Upper lobe of right lung (tissue), 1 donor: ENCODE measurements at regions not wholly inside any gene's neighbourhood (a gene's known extent, or its start where the extent isn't known, plus 50 kb on each side); places are given as distances from the start of the nearest gene placed in this dataset.

Source experiments
- ATAC-seq: fragments of 200-7000 bp; cut with Tn5 transposase; one replicate; pipeline ENCODE4 v1.9.1; 2020; ENCODE audit warnings: mild to moderate bottlenecking, moderate library complexity
- DNase-seq: peaks from one replicate; pipeline ENCODE4 v3.0.0-alpha.2; 2020
- H3K27ac ChIP-seq: fragments of 200-600 bp; one replicate; pipeline ENCODE4 v1.8.0; 2022
- H3K27me3 ChIP-seq: fragments of 200-600 bp; one replicate; pipeline ENCODE4 v1.8.0; 2022; ENCODE audit warnings: mild to moderate bottlenecking
- H3K36me3 ChIP-seq: fragments of 200-600 bp; one replicate; pipeline ENCODE4 v1.8.0; 2022
- H3K4me1 ChIP-seq: fragments of 200-600 bp; one replicate; pipeline ENCODE4 v1.8.0; 2022
- H3K4me3 ChIP-seq: fragments of 200-600 bp; one replicate; pipeline ENCODE4 v1.8.0; 2022; ENCODE audit warnings: mild to moderate bottlenecking
- H3K9me3 ChIP-seq: fragments of 200-600 bp; one replicate; pipeline ENCODE4 v1.8.0; 2022
- CTCF ChIP-seq: fragments of 200-600 bp; IDR thresholded peaks from one replicate; pipeline ENCODE4 v1.8.0; 2022; ENCODE audit warnings: antibody characterized with exemption
- intact Hi-C: fragments of 100-400 bp; cut with DNase I; formaldehyde crosslinking; loops from one replicate; pipeline ENCODE4 v1.11.0; 2022
- donor health status: DM: no; HTN: yes; CAD: no; lungs with severe emphysema.

- ATAC-seq (peak; percentile 47), DNase-seq (no peak)
- intact Hi-C loops: no loop called here
- peaks cover 5% of the 10 kb centered on the region for H3K4me1 ChIP-seq
- no peak overlapping the region for H3K27ac ChIP-seq
- H3K27me3 ChIP-seq: no peaks in the 10 kb centered on the region
- no peak for TF ChIP-seq CTCF
- no peak overlapping the region for H3K4me3 ChIP-seq
- H3K36me3 ChIP-seq: no peaks in the 10 kb centered on the region
- H3K9me3 ChIP-seq: peaks cover 10% of the 10 kb centered on the region
These were observed 243.0 kb downstream of the SNX13 start for GRCh38 chr7:17697128-17697881.

- DNase-seq (no peak), ATAC-seq (no peak)
- TF ChIP-seq CTCF: no peak
- Histone ChIP-seq H3K4me1 (peaks cover 5% of the 10 kb centered on the region), H3K36me3 (no peaks in the 10 kb centered on the region), H3K9me3 (peaks cover 10% of the 10 kb centered on the region), H3K27ac (no peak overlapping the region), H3K27me3 (no peaks in the 10 kb centered on the region), H3K4me3 (no peak overlapping the region)
- intact Hi-C loops: no loop called here
These were observed 240.6 kb downstream of the SNX13 start for GRCh38 chr7:17699696-17700095.

- H3K4me1 ChIP-seq: peaks cover 5% of the 10 kb centered on the region
- ATAC-seq (no peak), DNase-seq (no peak)
- H3K36me3 ChIP-seq: no peaks in the 10 kb centered on the region
- peaks cover 10% of the 10 kb centered on the region for H3K9me3 ChIP-seq
- no peak overlapping the region for H3K27ac ChIP-seq
- no peak for TF ChIP-seq CTCF
- intact Hi-C loops: no loop called here
- no peaks in the 10 kb centered on the region for H3K27me3 ChIP-seq
- H3K4me3 ChIP-seq: no peak overlapping the region
These were observed 240.2 kb downstream of the SNX13 start for GRCh38 chr7:17700138-17700537.

GRCh38 chr7:17706275-17706674 is 234.0 kb downstream of the SNX13 start:
- no peak for ATAC-seq
- TF ChIP-seq CTCF: no peak
- Histone ChIP-seq H3K27me3 (no peaks in the 10 kb centered on the region), H3K4me3 (no peak overlapping the region), H3K36me3 (no peaks in the 10 kb centered on the region), H3K4me1 (no peaks in the 10 kb centered on the region), H3K27ac (no peak overlapping the region), H3K9me3 (no peaks in the 10 kb centered on the region)
- no peak for DNase-seq
- intact Hi-C loops: no loop called here

GRCh38 chr7:17706734-17707133 is 233.6 kb downstream of the SNX13 start:
- intact Hi-C loops: no loop called here
- peak; percentile 54 for TF ChIP-seq CTCF
- no peaks in the 10 kb centered on the region for H3K9me3 ChIP-seq
- DNase-seq (no peak), ATAC-seq (peak; percentile 85)
- H3K4me3 ChIP-seq: no peak overlapping the region
- H3K4me1 ChIP-seq: no peaks in the 10 kb centered on the region
- no peaks in the 10 kb centered on the region for H3K27me3 ChIP-seq
- no peak overlapping the region for H3K27ac ChIP-seq
- no peaks in the 10 kb centered on the region for H3K36me3 ChIP-seq

GRCh38 chr7:17709127-17709526 is 231.2 kb downstream of the SNX13 start:
- ATAC-seq (no peak), DNase-seq (no peak)
- no peaks in the 10 kb centered on the region for H3K9me3 ChIP-seq
- H3K36me3 ChIP-seq: no peaks in the 10 kb centered on the region
- no peak for TF ChIP-seq CTCF
- intact Hi-C loops: no loop called here
- H3K27ac ChIP-seq: no peak overlapping the region
- H3K4me3 ChIP-seq: no peak overlapping the region
- no peaks in the 10 kb centered on the region for H3K27me3 ChIP-seq
- no peaks in the 10 kb centered on the region for H3K4me1 ChIP-seq
